T-helper 22 cell (primary cell): ENCODE measurements at regions not wholly inside any gene's neighbourhood (a gene's known extent, or its start where the extent isn't known, plus 50 kb on each side); places are given as distances from the start of the nearest gene placed in this dataset.

ENCODE experiments used
- DNase-seq: peaks from one replicate; pipeline ENCODE4 v3.0.0-alpha.2; 2020; ENCODE audit warnings: low read depth

- no peak for DNase-seq
Measured at GRCh38 chr10:31146491-31147209, 115.0 kb upstream of the ZNF438 start.

GRCh38 chr10:31147210-31147608 lies 115.5 kb upstream of the ZNF438 start:
- no peak for DNase-seq

DNA sequence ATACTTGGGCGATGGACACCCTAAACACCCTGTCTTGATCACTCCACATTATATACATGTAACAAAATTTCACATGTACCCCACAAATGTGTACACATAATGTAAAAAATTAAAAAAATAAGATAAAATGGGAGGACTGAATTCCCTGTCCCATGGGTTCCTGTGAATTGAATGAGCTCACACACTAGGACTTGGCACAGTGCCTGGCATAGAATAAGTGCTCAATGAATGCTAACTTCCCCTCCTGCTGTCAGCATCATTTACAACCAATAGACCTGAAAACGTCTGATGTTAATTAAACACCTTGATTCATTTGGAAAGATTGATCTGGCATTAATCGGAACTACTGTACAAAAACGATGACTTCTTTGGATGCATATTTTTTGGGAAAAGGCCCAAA lies 117.3 kb upstream of the ZNF438 start:
- no peak for DNase-seq

GRCh38 chr10:31149835-31150512 lies 118.3 kb upstream of the ZNF438 start:
- no peak for DNase-seq

DNA sequence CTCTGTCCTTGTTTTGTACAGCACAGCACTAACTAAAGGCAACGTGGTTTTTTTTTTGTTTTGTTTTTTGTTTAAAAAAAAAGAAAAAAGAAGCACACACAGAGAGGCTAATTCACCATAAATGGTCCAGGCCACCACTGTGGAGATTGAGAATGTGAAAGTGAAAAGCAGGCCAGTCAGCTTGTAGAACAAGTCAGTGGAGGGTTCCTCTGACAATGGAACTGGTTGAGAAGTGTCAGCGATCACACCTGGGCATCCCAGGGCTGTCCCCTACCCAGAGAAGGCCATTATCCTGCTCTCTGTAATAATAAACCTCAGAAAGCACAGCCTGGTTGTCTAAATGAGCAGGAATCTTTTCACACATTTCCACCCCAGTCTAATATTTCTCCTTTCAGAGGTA lies 119.6 kb upstream of the ZNF438 start:
- DNase-seq = no peak

- no peak for DNase-seq
Measured at GRCh38 chr10:31152421-31153135, 120.9 kb upstream of the ZNF438 start.

DNA sequence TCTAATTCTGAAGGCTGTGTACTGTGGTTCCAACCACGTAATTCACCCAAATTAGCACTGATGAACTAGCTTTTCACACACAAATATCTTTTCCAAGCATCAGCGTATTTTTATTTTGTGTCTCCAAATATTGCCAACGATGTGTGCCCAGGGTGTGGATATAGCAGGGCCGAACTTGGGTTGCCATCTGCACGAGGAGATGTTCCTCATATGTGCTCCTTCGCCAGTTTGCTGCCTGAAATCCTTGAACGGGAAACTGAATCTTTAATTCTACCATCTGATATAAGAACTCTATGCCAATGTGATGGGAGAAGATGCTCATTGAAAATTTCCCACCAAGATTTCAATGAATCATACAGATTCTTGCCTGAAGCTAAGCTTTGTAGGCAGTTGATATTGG lies 121.5 kb upstream of the ZNF438 start:
- no peak for DNase-seq

DNA sequence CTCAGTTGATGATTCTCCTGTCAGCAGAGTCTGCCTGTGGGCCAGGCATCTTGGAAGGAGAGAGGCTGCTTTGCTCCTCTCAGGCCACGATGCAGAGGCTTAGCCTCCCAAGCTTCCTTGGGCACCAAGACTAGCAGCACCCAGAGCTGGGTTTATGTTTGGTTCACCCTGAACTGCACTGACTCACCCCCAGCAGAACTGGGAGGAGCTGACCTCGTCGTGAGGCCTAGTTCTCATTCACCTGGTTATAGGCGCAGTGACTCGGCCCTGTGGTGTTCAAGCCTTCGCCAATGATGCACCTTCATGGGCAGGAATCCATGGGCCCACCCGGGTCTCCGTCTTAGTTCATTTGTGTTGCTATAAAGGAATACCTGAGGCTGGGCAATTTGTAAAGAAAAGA lies 122.0 kb upstream of the ZNF438 start:
- DNase-seq = no peak

DNA sequence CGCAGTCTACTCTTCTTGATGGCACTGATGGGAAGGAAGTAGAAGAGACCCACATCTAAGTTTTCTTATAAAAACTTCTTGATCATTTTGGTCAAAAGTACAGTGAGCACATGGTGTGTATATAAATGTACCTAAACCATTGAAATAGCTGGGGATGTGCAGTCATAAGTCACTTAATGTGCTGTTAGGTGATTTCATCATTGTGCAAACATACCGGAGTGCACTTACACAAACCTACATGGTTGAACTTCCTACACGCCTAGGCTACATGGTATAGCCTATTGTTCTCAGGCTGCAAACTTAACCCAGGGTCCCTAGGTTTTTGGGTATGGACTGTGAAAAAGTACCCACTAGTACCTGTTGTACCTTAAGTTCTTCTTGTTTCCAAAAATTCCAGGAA lies 123.3 kb upstream of the ZNF438 start:
- no peak for DNase-seq

GRCh38 chr10:31157123-31158010 lies 125.7 kb upstream of the ZNF438 start:
- DNase-seq = no peak

GRCh38 chr10:31158011-31158658 lies 126.5 kb upstream of the ZNF438 start:
- no peak for DNase-seq

- DNase-seq = no peak
Measured at GRCh38 chr10:31166606-31167005, 134.9 kb upstream of the ZNF438 start.

GRCh38 chr10:31170636-31171035 lies 139.0 kb upstream of the ZNF438 start:
- no peak for DNase-seq

DNA sequence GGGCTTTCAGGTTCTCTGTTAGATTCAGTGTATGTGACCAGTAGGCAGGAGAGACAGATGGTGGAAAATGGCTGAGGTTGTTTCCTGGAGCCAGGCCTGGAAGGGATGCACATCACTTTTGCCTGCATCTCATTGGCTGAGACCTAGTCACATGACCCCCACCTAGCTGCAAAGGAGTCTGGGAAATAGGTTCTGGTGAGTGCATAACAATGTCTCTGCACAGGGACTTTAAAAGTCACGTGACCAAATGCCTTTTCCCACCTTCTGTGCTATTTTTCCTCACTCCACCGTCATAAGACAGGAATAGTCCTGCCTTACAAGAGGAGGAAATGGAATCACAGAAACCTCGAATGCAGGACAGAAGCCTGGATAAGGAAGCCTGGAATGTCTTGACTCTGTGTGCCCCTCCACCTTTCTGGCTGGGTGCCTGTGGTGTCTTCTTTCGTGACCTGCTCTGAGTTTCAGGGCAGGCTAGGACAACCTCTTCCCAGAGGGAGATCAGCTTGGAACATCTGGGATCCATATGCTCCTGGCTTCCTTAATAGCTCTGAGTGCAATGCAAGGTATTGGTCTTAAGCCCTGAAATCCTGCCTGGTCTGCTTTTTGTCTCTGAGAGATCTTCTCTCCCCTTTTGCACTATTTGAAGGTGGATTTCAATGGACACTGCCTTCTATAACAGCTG lies 139.9 kb upstream of the ZNF438 start:
- DNase-seq = no peak

GRCh38 chr10:31172925-31173324 lies 141.3 kb upstream of the ZNF438 start:
- no peak for DNase-seq

- no peak for DNase-seq
Measured at GRCh38 chr10:31173752-31174151, 142.1 kb upstream of the ZNF438 start.

- DNase-seq = no peak
Measured at GRCh38 chr10:31179091-31179680, 139.8 kb upstream of the ZEB1 start.

DNA sequence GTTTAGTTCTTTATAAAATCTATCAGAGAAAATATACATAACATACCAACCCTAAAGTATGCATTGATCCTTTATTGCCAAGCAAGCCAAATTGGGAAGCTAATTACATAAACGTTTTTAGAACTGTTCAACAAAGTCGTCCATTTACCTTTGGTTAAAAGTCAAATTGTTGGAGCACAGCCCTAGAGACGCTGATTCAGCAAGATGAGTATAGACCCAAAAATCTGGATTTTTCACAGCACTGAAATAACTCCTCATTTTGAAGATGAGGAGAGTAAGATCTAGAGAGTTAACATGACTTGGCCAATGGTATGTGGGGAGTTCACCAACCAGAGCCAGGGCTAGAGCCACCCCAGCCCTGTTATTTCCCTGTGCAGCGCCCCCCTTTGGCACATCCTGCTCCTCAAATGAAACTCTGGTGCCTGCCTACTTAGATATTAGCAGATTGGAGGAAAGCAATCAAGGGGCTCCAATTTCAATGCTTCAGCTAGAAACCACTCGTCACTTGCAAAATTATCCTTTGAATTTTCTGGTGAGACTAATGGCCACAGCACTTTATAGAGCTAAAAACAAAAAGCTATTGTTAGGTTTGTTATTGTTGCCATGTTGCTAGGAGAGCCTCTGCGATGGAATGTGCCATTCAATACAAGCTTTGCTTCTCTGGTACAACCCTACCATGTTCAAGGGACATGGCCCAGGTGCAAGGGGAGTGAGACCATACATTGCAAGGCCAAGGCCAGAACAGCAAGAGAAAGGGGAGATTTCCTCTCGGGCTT lies 132.6 kb upstream of the ZEB1 start:
- DNase-seq = no peak

DNA sequence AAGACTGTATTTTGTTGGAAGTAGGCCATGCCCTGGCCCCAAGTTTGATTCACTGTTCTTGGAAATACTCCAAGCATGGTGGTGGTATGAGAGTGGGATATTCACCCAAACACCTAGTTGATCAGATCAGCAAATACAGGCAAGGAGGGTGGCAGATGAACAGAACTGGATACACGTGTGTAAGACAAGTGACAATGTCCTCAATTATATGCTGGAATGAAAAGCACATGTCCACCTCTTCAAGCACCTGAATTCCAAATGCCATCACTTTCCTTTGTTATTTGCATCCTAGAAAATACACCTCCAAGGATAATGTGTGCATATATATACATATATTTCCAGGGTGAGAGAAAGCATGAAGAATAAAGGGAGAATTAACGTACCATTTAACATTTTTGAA lies 131.8 kb upstream of the ZEB1 start:
- DNase-seq = no peak
